Pancreas (tissue), 10 donors: ENCODE measurements at regions not wholly inside any gene's neighbourhood (a gene's known extent, or its start where the extent isn't known, plus 50 kb on each side); places are given as distances from the start of the nearest gene placed in this dataset.

ENCODE experiments used
- ATAC-seq, 4 donors: fragments of 200-7000 bp; cut with Tn5 transposase; one replicate each; pipeline versions ENCODE4 v1.8.0 to v1.9.1; 2020; ENCODE audit warnings: mild to moderate bottlenecking in 4 of 4, moderate library complexity in 4 of 4
- DNase-seq, 6 donors: peaks; one replicate each; pipeline ENCODE4 v3.0.0-alpha.2; 2020
- FAIRE-seq: peaks from 2 replicates; lab custom pipeline; 2012; peaks lifted over from hg19 to GRCh38; lab: Jason Lieb, UNC
- H3K27ac ChIP-seq, 4 donors: fragments of 200-600 bp; sonication (generic); 1 replicate in 3 of 4; 2 replicates in 1 of 4; pipeline versions ENCODE4 v1.5.0 to v1.8.0; 2020
- H3K27me3 ChIP-seq, 4 donors: fragments of 200-600 bp; one replicate each; pipeline ENCODE4 v1.8.0; 2021
- H3K36me3 ChIP-seq, 3 donors: fragments of 200-600 bp; sonication (generic) in 1 of 3; one replicate each; pipeline versions ENCODE4 v1.5.0 to v1.8.0; 2020 to 2021
- H3K4me1 ChIP-seq, 3 donors: fragments of 200-600 bp; one replicate each; pipeline ENCODE4 v1.8.0; 2021
- H3K4me3 ChIP-seq, 4 donors: fragments of 200-600 bp; sonication (generic) in 2 of 4; one replicate each; pipeline versions ENCODE4 v1.5.0 to v1.8.0; 2020 to 2021
- H3K9me3 ChIP-seq, 4 donors: fragments of 200-600 bp; one replicate each; pipeline ENCODE4 v1.8.0; 2021
- CTCF ChIP-seq, 4 donors: fragments of 200-600 bp; sonication (generic) in 3 of 4; IDR thresholded peaks; one replicate each; pipeline versions ENCODE4 v1.5.0 to v1.8.0; 2021; ENCODE audit warnings: antibody characterized with exemption in 4 of 4
- WGBS, 2 donors: extraction: QIAGEN DNeasy Blood & Tissue Kit; methylation state at CpG; one replicate each; pipeline ENCODE4 v1.1.7; 2013; 5-methylcytosine and 5-hydroxymethylcytosine counted together
- intact Hi-C, 3 donors: fragments of 100-400 bp; cut with DNase I; formaldehyde crosslinking; loops; one replicate each; pipeline versions ENCODE4 v1.11.1 to v1.14.2; 2022
- donor health status: healthy with polysubstance abuse.
- donor health status: DM: no; HTN: no; CAD: no; lungs with moderate emphysema.
- donor health status: DM: no; HTN: no; CAD: no.
- donor health status: control.
- donor health status: control.
- donor health status: Bipolar disorder and iron deficiency.
- donor health status: DM: yes; HTN: yes; CAD: no.
- donor health status: DM: no; HTN: no; CAD: no.
- donor health status: DM: no; HTN: no; CAD: no.
- donor health status: DM: yes; HTN: yes; CAD: no.

- Histone ChIP-seq H3K27me3 (no peaks in the 10 kb centered on the region), H3K9me3 (no peaks in the 10 kb centered on the region), H3K27ac (no peak overlapping the region), H3K4me3 (no peak overlapping the region), H3K4me1 (no peaks in the 10 kb centered on the region), H3K36me3 (no peaks in the 10 kb centered on the region)
- 12 to 14% methylated on average over 7 of the region's 7 CpGs for WGBS, 2 donors
- FAIRE-seq (no peak), DNase-seq (no peak), ATAC-seq (no peak)
- no peak for TF ChIP-seq CTCF (IDR thresholded peaks at IDR 0.05)
- intact Hi-C loops: no loop called here
These were observed 472.8 kb upstream of the ADARB2 start for GRCh38 chr10:2210088-2210487.

GRCh38 chr10:2208106-2208505 is 470.8 kb upstream of the ADARB2 start:
- 66 to 71% methylated on average over 7 of the region's 7 CpGs for WGBS, 2 donors
- no peak for DNase-seq
- no peaks in the 10 kb centered on the region for H3K9me3 ChIP-seq
- no peak for FAIRE-seq
- no peak for TF ChIP-seq CTCF (IDR thresholded peaks at IDR 0.05)
- H3K27ac ChIP-seq: no peak overlapping the region
- H3K4me1 ChIP-seq: no peaks in the 10 kb centered on the region
- no peaks in the 10 kb centered on the region for H3K36me3 ChIP-seq
- no peak for ATAC-seq
- H3K27me3 ChIP-seq: no peaks in the 10 kb centered on the region
- intact Hi-C loops: no loop called here
- no peak overlapping the region for H3K4me3 ChIP-seq

GRCh38 chr10:2207246-2207922 is 470.1 kb upstream of the ADARB2 start:
- no peak for FAIRE-seq
- intact Hi-C loops: no loop called here

GRCh38 chr10:2205406-2205805 is 468.1 kb upstream of the ADARB2 start:
- H3K27ac ChIP-seq: no peak overlapping the region
- intact Hi-C loops: no loop called here
- no peak for ATAC-seq
- no peaks in the 10 kb centered on the region for H3K36me3 ChIP-seq
- H3K4me3 ChIP-seq: no peak overlapping the region
- no peaks in the 10 kb centered on the region for H3K4me1 ChIP-seq
- 42 to 50% methylated on average over 2 of the region's 2 CpGs for WGBS, 2 donors
- FAIRE-seq: no peak
- TF ChIP-seq CTCF (IDR thresholded peaks at IDR 0.05): no peak
- no peak for DNase-seq
- H3K9me3 ChIP-seq: no peaks in the 10 kb centered on the region
- no peaks in the 10 kb centered on the region for H3K27me3 ChIP-seq

More at GRCh38 chr10:2207246-2207922, 470.1 kb upstream of the ADARB2 start:
- 81 to 93% methylated on average over 27 of the region's 27 CpGs for WGBS, 2 donors
- DNase-seq: no peak
- Histone ChIP-seq H3K27me3 (no peaks in the 10 kb centered on the region), H3K9me3 (no peaks in the 10 kb centered on the region), H3K36me3 (no peaks in the 10 kb centered on the region), H3K4me1 (no peaks in the 10 kb centered on the region), H3K27ac (no peak overlapping the region), H3K4me3 (no peak overlapping the region)
- TF ChIP-seq CTCF (IDR thresholded peaks at IDR 0.05): no peak
- ATAC-seq: no peak

- no peaks in the 10 kb centered on the region for H3K9me3 ChIP-seq
- no peaks in the 10 kb centered on the region for H3K36me3 ChIP-seq
- intact Hi-C loops: no loop called here
- H3K4me1 ChIP-seq: no peaks in the 10 kb centered on the region
- FAIRE-seq (no peak), DNase-seq (no peak), ATAC-seq (no peak)
- H3K27me3 ChIP-seq: no peaks in the 10 kb centered on the region
- 55 to 61% methylated on average over 8 of the region's 8 CpGs for WGBS, 2 donors
- no peak overlapping the region for H3K27ac ChIP-seq
- H3K4me3 ChIP-seq: no peak overlapping the region
- no peak for TF ChIP-seq CTCF (IDR thresholded peaks at IDR 0.05)
These were observed 465.1 kb upstream of the ADARB2 start for GRCh38 chr10:2202401-2202800.
